Prostate gland (tissue), 2 donors: ENCODE measurements at regions not wholly inside any gene's neighbourhood (a gene's known extent, or its start where the extent isn't known, plus 50 kb on each side); places are given as distances from the start of the nearest gene placed in this dataset.

Source experiments
- POLR2A ChIP-seq: fragments of 450-650 bp; IDR thresholded peaks from one replicate; pipeline ENCODE4 v1.6.1; 2016; ENCODE audit warnings: antibody characterized with exemption, mild to moderate bottlenecking
- POLR2AphosphoS5 ChIP-seq: sonication (generic); formaldehyde crosslinking; IDR thresholded peaks from one replicate; pipeline ENCODE4 v1.6.1; 2017; ENCODE audit warnings: antibody characterized with exemption
- TF ChIP-seq, protein P1 (sequence below), 4 experiments: fragments of 200-600 bp in 2 of 4; fragments of 450-650 bp in 2 of 4; sonication (generic) in 2 of 4; IDR thresholded peaks; 1 replicate in 3 of 4; 2 replicates in 1 of 4; pipeline ENCODE4 v1.5.1; 2016 to 2019; ENCODE audit warnings: antibody characterized with exemption in 4 of 4, mild to moderate bottlenecking in 2 of 4, moderate library complexity in 2 of 4

DNA sequence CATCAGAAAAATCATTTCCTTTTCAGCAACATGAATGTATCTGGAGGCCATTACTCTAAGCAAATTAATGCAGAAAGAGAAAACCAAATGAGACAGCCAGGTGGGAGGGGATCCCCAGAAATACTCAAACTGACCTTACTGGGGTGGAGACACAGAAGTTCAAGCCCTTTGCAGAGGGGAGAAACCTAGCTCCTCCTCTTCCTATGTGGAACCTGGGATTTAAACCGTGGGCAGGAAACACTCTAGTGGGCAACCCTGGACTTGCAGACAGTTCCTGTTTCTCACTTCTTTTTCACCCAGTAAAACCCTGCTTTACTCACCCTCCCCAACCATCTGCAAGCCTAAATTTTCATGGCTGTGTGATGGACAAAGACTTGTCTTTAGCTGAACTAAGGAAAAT, 61.3 kb downstream of the SLITRK6 start:
- TF ChIP-seq, protein P1, sequence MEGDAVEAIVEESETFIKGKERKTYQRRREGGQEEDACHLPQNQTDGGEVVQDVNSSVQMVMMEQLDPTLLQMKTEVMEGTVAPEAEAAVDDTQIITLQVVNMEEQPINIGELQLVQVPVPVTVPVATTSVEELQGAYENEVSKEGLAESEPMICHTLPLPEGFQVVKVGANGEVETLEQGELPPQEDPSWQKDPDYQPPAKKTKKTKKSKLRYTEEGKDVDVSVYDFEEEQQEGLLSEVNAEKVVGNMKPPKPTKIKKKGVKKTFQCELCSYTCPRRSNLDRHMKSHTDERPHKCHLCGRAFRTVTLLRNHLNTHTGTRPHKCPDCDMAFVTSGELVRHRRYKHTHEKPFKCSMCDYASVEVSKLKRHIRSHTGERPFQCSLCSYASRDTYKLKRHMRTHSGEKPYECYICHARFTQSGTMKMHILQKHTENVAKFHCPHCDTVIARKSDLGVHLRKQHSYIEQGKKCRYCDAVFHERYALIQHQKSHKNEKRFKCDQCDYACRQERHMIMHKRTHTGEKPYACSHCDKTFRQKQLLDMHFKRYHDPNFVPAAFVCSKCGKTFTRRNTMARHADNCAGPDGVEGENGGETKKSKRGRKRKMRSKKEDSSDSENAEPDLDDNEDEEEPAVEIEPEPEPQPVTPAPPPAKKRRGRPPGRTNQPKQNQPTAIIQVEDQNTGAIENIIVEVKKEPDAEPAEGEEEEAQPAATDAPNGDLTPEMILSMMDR (IDR thresholded peaks at IDR 0.05) = no peak
- TF ChIP-seq POLR2A (no peak), POLR2AphosphoS5 (no peak)
